Ovary (tissue), 7 donors: ENCODE measurements at regions not wholly inside any gene's neighbourhood (a gene's known extent, or its start where the extent isn't known, plus 50 kb on each side); places are given as distances from the start of the nearest gene placed in this dataset.

Experiments
- DNase-seq, 5 donors: peaks; one replicate each; pipeline ENCODE4 v3.0.0-alpha.2; 2019 to 2020
- H3K27ac ChIP-seq, 2 donors: fragments of 200-600 bp; one replicate each; pipeline versions ENCODE4 v1.5.1 to v1.8.0; 2019 to 2022
- H3K27me3 ChIP-seq: fragments of 200-600 bp; one replicate; pipeline ENCODE4 v1.8.0; 2022
- H3K36me3 ChIP-seq: fragments of 200-600 bp; sonication (generic); one replicate; pipeline ENCODE4 v1.5.1; 2019
- H3K4me1 ChIP-seq: one replicate; pipeline ENCODE4 v1.8.1; 2013; ENCODE audit warnings: mild to moderate bottlenecking, moderate library complexity; ENCODE audit not compliant: insufficient read depth
- H3K4me3 ChIP-seq: fragments of 200-600 bp; sonication (generic); one replicate; pipeline ENCODE4 v1.5.1; 2017
- H3K9me3 ChIP-seq, 2 donors: fragments of 200-600 bp in 1 of 2; sonication (generic) in 1 of 2; one replicate each; pipeline versions ENCODE4 v1.5.1 to v1.8.1; 2013 to 2019; ENCODE audit warnings: mild to moderate bottlenecking in 1 of 2, moderate library complexity in 1 of 2
- CTCF ChIP-seq, 3 donors: fragments of 450-650 bp in 2 of 3; fragments of 200-600 bp in 1 of 3; IDR thresholded peaks; one replicate each; pipeline versions ENCODE4 v1.5.1 to v1.8.0; 2016 to 2022; ENCODE audit warnings: antibody characterized with exemption in 3 of 3, mild to moderate bottlenecking in 1 of 3
- EP300 ChIP-seq: sonication (generic); formaldehyde crosslinking; IDR thresholded peaks from one replicate; pipeline ENCODE4 v1.6.1; 2017; ENCODE audit warnings: antibody characterized with exemption
- POLR2A ChIP-seq: fragments of 450-650 bp; IDR thresholded peaks from one replicate; pipeline ENCODE4 v1.6.1; 2017; ENCODE audit warnings: antibody characterized with exemption, mild to moderate bottlenecking, moderate library complexity
- WGBS, 3 donors: extraction: QIAGEN DNeasy Blood & Tissue Kit in 1 of 3; methylation state at CpG; one replicate each; pipeline versions ENCODE4 v1.1.5 to v1.1.7; 2013 to 2017; 5-methylcytosine and 5-hydroxymethylcytosine counted together
- intact Hi-C, 4 donors: fragments of 100-400 bp; cut with DNase I; formaldehyde crosslinking; loops; one replicate each; pipeline versions ENCODE4 v1.11.0 to v1.15.1; 2022 to 2023
- donor health status: DM: no; HTN: no; CAD: no; lungs with moderate emphysema.
- donor health status: DM: no; HTN: no; CAD: no.
- donor health status: Bipolar disorder and iron deficiency.
- donor health status: DM: no; HTN: no; CAD: no.
- donor health status: DM: yes; HTN: yes; CAD: no.

- WGBS, 3 donors, result 96 to 100% (median 98%) methylated on average over 1 of the region's 1 CpG
- no peak for TF ChIP-seq POLR2A
- no peak for TF ChIP-seq CTCF (IDR thresholded peaks at IDR 0.05)
- TF ChIP-seq EP300, result no peak
- Histone ChIP-seq H3K4me1 (no peaks in the 10 kb centered on the region), H3K9me3 (no peaks in the 10 kb centered on the region), H3K4me3 (no peak overlapping the region), H3K36me3 (no peaks in the 10 kb centered on the region), H3K27ac (no peak overlapping the region), H3K27me3 (no peaks in the 10 kb centered on the region)
- intact Hi-C loops, result no loop called here
- DNase-seq, result no peak
Measured at GRCh38 chr3:104297617-104298016, 1069.1 kb upstream of the ALCAM start.

- WGBS, 3 donors, result 45 to 69% (median 49%) methylated on average over 2 of the region's 2 CpGs
- Histone ChIP-seq H3K9me3 (no peaks in the 10 kb centered on the region), H3K4me3 (no peak overlapping the region), H3K4me1 (no peaks in the 10 kb centered on the region), H3K27ac (no peak overlapping the region), H3K36me3 (no peaks in the 10 kb centered on the region), H3K27me3 (no peaks in the 10 kb centered on the region)
- no peak for DNase-seq
- intact Hi-C loops, result no loop called here
- TF ChIP-seq POLR2A (no peak), CTCF (IDR thresholded peaks at IDR 0.05) (no peak), EP300 (no peak)
Measured at GRCh38 chr3:104298662-104299061, 1068.0 kb upstream of the ALCAM start.

- intact Hi-C loops, result no loop called here
- no peaks in the 10 kb centered on the region for H3K27me3 ChIP-seq
- no peak for TF ChIP-seq CTCF (IDR thresholded peaks at IDR 0.05)
- no peaks in the 10 kb centered on the region for H3K4me1 ChIP-seq
- H3K9me3 ChIP-seq, result no peaks in the 10 kb centered on the region
- no peak for DNase-seq
- WGBS, 3 donors, result 76 to 87% (median 81%) methylated on average over 1 of the region's 1 CpG
- no peak overlapping the region for H3K4me3 ChIP-seq
- H3K36me3 ChIP-seq, result no peaks in the 10 kb centered on the region
- H3K27ac ChIP-seq, result no peak overlapping the region
Measured at GRCh38 chr3:104316118-104316517, 1050.6 kb upstream of the ALCAM start.

DNA sequence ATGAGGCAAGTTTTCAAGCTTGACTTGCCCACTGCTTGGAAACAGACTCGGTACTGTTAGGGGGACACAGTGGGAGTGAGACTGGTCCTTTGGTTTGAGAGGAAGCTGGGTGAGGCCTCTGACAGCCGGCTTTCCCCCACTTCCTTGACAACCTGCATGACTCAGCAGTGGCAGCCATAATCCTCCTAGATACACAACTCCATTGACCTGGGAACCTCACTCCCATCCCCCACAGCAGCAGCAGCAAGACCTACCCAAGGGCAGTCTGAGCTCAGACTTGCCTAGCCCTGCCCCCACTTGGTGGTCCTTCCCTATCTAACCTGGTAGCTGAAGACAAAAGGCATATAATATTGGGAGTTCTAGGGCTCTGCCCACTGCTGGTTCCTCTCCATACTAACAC lies 1043.5 kb upstream of the ALCAM start:
- no peaks in the 10 kb centered on the region for H3K36me3 ChIP-seq
- no peaks in the 10 kb centered on the region for H3K4me1 ChIP-seq
- TF ChIP-seq EP300 (no peak), POLR2A (no peak), CTCF (IDR thresholded peaks at IDR 0.05) (no peak)
- intact Hi-C loops, result no loop called here
- no peak overlapping the region for H3K4me3 ChIP-seq
- WGBS, 3 donors, result 78 to 86% (median 81%) methylated on average over 2 of the region's 2 CpGs
- no peaks in the 10 kb centered on the region for H3K9me3 ChIP-seq
- no peak overlapping the region for H3K27ac ChIP-seq
- H3K27me3 ChIP-seq, result no peaks in the 10 kb centered on the region
- no peak for DNase-seq

- Histone ChIP-seq H3K4me3 (no peak overlapping the region), H3K9me3 (no peaks in the 10 kb centered on the region), H3K36me3 (no peaks in the 10 kb centered on the region), H3K27me3 (no peaks in the 10 kb centered on the region), H3K4me1 (no peaks in the 10 kb centered on the region), H3K27ac (no peak overlapping the region)
- DNase-seq, result no peak
- no peak for TF ChIP-seq POLR2A
- no peak for TF ChIP-seq EP300
- TF ChIP-seq CTCF (IDR thresholded peaks at IDR 0.05), result no peak
- 0 to 8% (median 7%) methylated on average over 1 of the region's 1 CpG for WGBS, 3 donors
- intact Hi-C loops, result no loop called here
Measured at GRCh38 chr3:104347291-104347690, 1019.4 kb upstream of the ALCAM start.
